Heart left ventricle (tissue), 13 donors: ENCODE measurements at regions not wholly inside any gene's neighbourhood (a gene's known extent, or its start where the extent isn't known, plus 50 kb on each side); places are given as distances from the start of the nearest gene placed in this dataset.
"Not testable (repeated sequence)": the region's sequence is repeated elsewhere in the genome, so short reads cannot be mapped to it uniquely, and the experiment has no call there.

ENCODE experiments used
- CTCF ChIP-seq, 12 donors: fragments of 200-600 bp; sonication (generic) in 4 of 12; IDR thresholded peaks; one replicate each; pipeline versions ENCODE4 v1.5.0 to v1.8.0; 2018 to 2022; ENCODE audit warnings: antibody characterized with exemption in 12 of 12, mild to moderate bottlenecking in 5 of 12
- POLR2A ChIP-seq, 2 donors: fragments of 450-650 bp; IDR thresholded peaks; one replicate each; pipeline ENCODE4 v1.6.1; 2017; ENCODE audit warnings: antibody characterized with exemption in 2 of 2, mild to moderate bottlenecking in 2 of 2, moderate library complexity in 2 of 2
- donor health status: ischemic (EF 13 %, LVEDD 7.1; RV severe dilation, severe dysfunction).
- donor health status: DM: no; HTN: yes; CAD: no.
- donor health status: DM: no; HTN: no; CAD: no.
- donor health status: ischemic (EF 25% LVEDD 6.9; RV normal size, moderate dysfunction).
- donor health status: ischemic (EF 25% LVEDD 5.7; RV mildly dilated, moderate dysfunction).
- donor health status: ischemic (EF 35%, LVEDD 5.7; RV mildly dilated, moderate dysfunction).
- donor health status: nonischemic (EF 11% LVEDD 7.7; RV severe dilation, severe dysfunction).
- donor health status: DM: yes; HTN: yes; CAD: no.
- donor health status: PGD.
- donor health status: ischemic (EF 29% LVEDD 5.4; RV normal size, mild dysfunction).
- donor health status: nonischemic (EF 23%, LVEDD 6.1; RV moderate dilation, normal function).

DNA sequence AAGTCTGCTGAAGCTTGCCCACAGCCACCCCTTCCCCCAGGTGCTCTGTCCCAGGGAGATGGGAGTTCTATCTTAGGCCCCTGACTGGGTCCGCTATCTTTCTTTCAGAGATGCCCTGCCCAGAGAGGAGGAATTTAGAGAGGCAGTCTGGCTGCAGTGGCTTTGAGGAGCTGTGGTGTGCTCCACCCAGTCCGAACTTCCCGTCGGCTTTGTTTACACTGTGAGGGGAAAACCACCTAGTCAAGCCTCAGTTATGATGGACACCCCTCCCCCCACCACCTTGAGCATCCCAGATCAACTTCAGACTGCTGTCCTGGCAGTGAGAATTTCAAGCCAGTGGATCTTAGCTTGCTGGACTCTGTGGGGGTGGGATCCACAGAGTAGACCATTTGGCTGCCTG lies 118.3 kb upstream of the ZEB2 start:
- TF ChIP-seq CTCF, POLR2A (IDR thresholded peaks at IDR 0.05): not testable (repeated sequence)
